ENCODE measurements at regions not wholly inside any gene's neighbourhood (a gene's known extent, or its start where the extent isn't known, plus 50 kb on each side); places are given as distances from the start of the nearest gene placed in this dataset.

DNA sequence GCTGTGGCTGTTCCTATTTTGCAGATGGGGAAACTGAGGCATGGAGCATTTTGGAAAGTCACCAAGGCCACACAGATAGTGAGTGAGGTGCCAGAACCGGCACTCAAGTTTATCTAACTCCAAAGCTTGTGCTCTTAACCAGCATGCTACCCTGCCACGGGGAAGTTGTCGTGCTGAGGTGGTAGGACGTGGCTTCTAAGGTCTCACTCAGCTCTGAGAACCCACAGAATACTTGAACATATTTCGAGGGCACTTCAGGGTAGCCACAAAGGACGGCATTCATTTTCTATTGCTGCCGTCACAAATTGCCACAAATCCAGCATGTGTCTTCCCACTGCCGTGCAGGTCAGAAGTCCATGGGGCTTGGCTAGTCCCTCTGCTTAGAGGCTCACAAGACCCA, 116.7 kb downstream of the OLFM1 start:
- TF ChIP-seq GATA3 (IDR thresholded peaks at IDR 0.05; ENCODE audit: low read depth, low read length) (no peak), GATA2 (IDR thresholded peaks at IDR 0.05; ENCODE audit: low read depth, low read length) (no peak)
